ENCODE measurements at regions not wholly inside any gene's neighbourhood (a gene's known extent, or its start where the extent isn't known, plus 50 kb on each side); places are given as distances from the start of the nearest gene placed in this dataset.

- TF ChIP-seq, protein P1, sequence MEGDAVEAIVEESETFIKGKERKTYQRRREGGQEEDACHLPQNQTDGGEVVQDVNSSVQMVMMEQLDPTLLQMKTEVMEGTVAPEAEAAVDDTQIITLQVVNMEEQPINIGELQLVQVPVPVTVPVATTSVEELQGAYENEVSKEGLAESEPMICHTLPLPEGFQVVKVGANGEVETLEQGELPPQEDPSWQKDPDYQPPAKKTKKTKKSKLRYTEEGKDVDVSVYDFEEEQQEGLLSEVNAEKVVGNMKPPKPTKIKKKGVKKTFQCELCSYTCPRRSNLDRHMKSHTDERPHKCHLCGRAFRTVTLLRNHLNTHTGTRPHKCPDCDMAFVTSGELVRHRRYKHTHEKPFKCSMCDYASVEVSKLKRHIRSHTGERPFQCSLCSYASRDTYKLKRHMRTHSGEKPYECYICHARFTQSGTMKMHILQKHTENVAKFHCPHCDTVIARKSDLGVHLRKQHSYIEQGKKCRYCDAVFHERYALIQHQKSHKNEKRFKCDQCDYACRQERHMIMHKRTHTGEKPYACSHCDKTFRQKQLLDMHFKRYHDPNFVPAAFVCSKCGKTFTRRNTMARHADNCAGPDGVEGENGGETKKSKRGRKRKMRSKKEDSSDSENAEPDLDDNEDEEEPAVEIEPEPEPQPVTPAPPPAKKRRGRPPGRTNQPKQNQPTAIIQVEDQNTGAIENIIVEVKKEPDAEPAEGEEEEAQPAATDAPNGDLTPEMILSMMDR (IDR thresholded peaks at IDR 0.05): no peak
- intact Hi-C loops (cut with DNase I): no loop called here
- no peak overlapping the region for H3K27ac ChIP-seq
- H3K9me3 ChIP-seq: no peaks in the 10 kb centered on the region
- ATAC-seq (no peak), DNase-seq (no peak)
- no peaks in the 10 kb centered on the region for H3K36me3 ChIP-seq
- H3K4me3 ChIP-seq: no peak overlapping the region
- H3K4me1 ChIP-seq: no peaks in the 10 kb centered on the region
- H3K27me3 ChIP-seq: no peaks in the 10 kb centered on the region
These were observed 1480.8 kb downstream of the TECRL start for GRCh38 chr4:62928483-62928882.

DNA sequence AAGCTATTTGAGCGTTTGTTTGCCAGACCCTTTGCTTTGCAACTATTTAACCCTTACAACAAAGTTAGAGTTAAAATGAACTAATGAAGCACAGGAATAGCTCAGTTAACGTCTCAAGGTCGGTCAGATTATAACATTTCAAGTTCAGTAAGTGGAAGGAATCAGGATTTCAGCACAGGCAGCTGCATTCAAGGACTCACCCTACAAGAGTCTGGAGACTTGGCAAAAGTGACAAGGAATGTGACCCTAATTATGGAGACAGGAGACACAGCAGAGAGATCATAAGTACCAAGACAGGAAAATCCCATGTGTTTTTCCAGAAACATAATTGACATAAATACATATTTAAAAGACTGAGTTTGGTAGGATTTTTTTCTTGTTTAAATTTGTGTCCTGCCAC lies 1481.7 kb downstream of the TECRL start:
- Histone ChIP-seq H3K27ac (no peak overlapping the region), H3K36me3 (no peaks in the 10 kb centered on the region), H3K27me3 (no peaks in the 10 kb centered on the region), H3K4me1 (no peaks in the 10 kb centered on the region), H3K9me3 (no peaks in the 10 kb centered on the region), H3K4me3 (no peak overlapping the region)
- TF ChIP-seq, protein P1 (IDR thresholded peaks at IDR 0.05): no peak
- intact Hi-C loops (cut with DNase I): no loop called here
- no peak for DNase-seq
- ATAC-seq: no peak

- no peaks in the 10 kb centered on the region for H3K27me3 ChIP-seq
- DNase-seq: no peak
- H3K36me3 ChIP-seq: no peaks in the 10 kb centered on the region
- H3K4me3 ChIP-seq: no peak overlapping the region
- no peak for ATAC-seq
- TF ChIP-seq, protein P1 (IDR thresholded peaks at IDR 0.05): no peak
- H3K9me3 ChIP-seq: no peaks in the 10 kb centered on the region
- intact Hi-C loops (cut with DNase I): no loop called here
- H3K4me1 ChIP-seq: no peaks in the 10 kb centered on the region
- no peak overlapping the region for H3K27ac ChIP-seq
These were observed 1485.5 kb downstream of the TECRL start for GRCh38 chr4:62923783-62924182.

- DNase-seq: no peak
- intact Hi-C loops (cut with DNase I): no loop called here
- no peak overlapping the region for H3K27ac ChIP-seq
- H3K9me3 ChIP-seq: no peaks in the 10 kb centered on the region
- H3K4me3 ChIP-seq: no peak overlapping the region
- H3K27me3 ChIP-seq: no peaks in the 10 kb centered on the region
- no peak for ATAC-seq
- TF ChIP-seq, protein P1 (IDR thresholded peaks at IDR 0.05): no peak
- no peaks in the 10 kb centered on the region for H3K36me3 ChIP-seq
- no peaks in the 10 kb centered on the region for H3K4me1 ChIP-seq
These were observed 1491.6 kb downstream of the TECRL start for GRCh38 chr4:62917649-62918048.

DNA sequence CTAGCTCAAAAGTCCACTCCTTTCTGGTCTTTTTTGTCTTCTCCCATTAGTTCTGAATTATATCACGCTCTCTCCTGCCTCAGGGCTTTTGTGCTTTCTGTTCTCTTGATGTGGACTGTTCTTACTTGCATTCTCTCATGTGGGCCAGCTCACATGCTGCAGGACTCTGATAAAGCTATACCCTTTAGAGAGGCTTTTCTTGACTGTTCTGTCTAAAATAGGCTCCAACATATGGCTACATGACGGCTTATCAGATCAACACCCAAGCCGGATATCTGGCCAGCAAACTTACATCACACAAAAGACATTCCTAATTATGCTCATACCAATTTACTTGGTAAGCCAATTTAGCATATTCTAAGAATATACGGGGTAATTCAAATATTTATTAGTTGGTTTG lies 1494.5 kb downstream of the TECRL start:
- DNase-seq (no peak), ATAC-seq (no peak)
- Histone ChIP-seq H3K4me1 (no peaks in the 10 kb centered on the region), H3K36me3 (no peaks in the 10 kb centered on the region), H3K4me3 (no peak overlapping the region), H3K27me3 (no peaks in the 10 kb centered on the region), H3K27ac (no peak overlapping the region), H3K9me3 (no peaks in the 10 kb centered on the region)
- TF ChIP-seq, protein P1 (IDR thresholded peaks at IDR 0.05): no peak
- intact Hi-C loops (cut with DNase I): no loop called here
